CD4-positive, alpha-beta T cell treated with Interleukin-4 for 4 hours (primary cell): ENCODE measurements at regions not wholly inside any gene's neighbourhood (a gene's known extent, or its start where the extent isn't known, plus 50 kb on each side); places are given as distances from the start of the nearest gene placed in this dataset.

ENCODE experiments used
- DNase-seq: peaks from one replicate; pipeline ENCODE4 v3.0.0-alpha.2; 2020

GRCh38 chr6:155706806-155707205 lies 251.2 kb upstream of the NOX3 start:
- DNase-seq = no peak

- DNase-seq = no peak
Measured at GRCh38 chr6:155706341-155706740, 250.7 kb upstream of the NOX3 start.

GRCh38 chr6:155701342-155701741 lies 245.7 kb upstream of the NOX3 start:
- no peak for DNase-seq

- no peak for DNase-seq
Measured at GRCh38 chr6:155695495-155695894, 239.9 kb upstream of the NOX3 start.

GRCh38 chr6:155694419-155694790 lies 238.8 kb upstream of the NOX3 start:
- DNase-seq = no peak

GRCh38 chr6:155693573-155694418 lies 238.2 kb upstream of the NOX3 start:
- no peak for DNase-seq

- DNase-seq = no peak
Measured at GRCh38 chr6:155690820-155691219, 235.2 kb upstream of the NOX3 start.

GRCh38 chr6:155687645-155688044 lies 232.0 kb upstream of the NOX3 start:
- no peak for DNase-seq

GRCh38 chr6:155684416-155685196 lies 229.0 kb upstream of the NOX3 start:
- DNase-seq = no peak

GRCh38 chr6:155678361-155678760 lies 222.7 kb upstream of the NOX3 start:
- DNase-seq = no peak

- DNase-seq = no peak
Measured at GRCh38 chr6:155676346-155676745, 220.7 kb upstream of the NOX3 start.

- DNase-seq = no peak
Measured at GRCh38 chr6:155670655-155671054, 215.0 kb upstream of the NOX3 start.

- DNase-seq = no peak
Measured at GRCh38 chr6:155660251-155660977, 204.8 kb upstream of the NOX3 start.

- no peak for DNase-seq
Measured at GRCh38 chr6:155656024-155656423, 200.4 kb upstream of the NOX3 start.

GRCh38 chr6:155654474-155654873 lies 198.8 kb upstream of the NOX3 start:
- DNase-seq = no peak

- DNase-seq = no peak
Measured at GRCh38 chr6:155648301-155648700, 192.7 kb upstream of the NOX3 start.

GRCh38 chr6:155647354-155647753 lies 191.7 kb upstream of the NOX3 start:
- DNase-seq = no peak

GRCh38 chr6:155646443-155646842 lies 190.8 kb upstream of the NOX3 start:
- no peak for DNase-seq

GRCh38 chr6:155645325-155645724 lies 189.7 kb upstream of the NOX3 start:
- no peak for DNase-seq

- DNase-seq = no peak
Measured at GRCh38 chr6:155641603-155642002, 186.0 kb upstream of the NOX3 start.

- DNase-seq = no peak
Measured at GRCh38 chr6:155638200-155638599, 182.6 kb upstream of the NOX3 start.

GRCh38 chr6:155635416-155635815 lies 179.8 kb upstream of the NOX3 start:
- no peak for DNase-seq

- no peak for DNase-seq
Measured at GRCh38 chr6:155630085-155630484, 174.4 kb upstream of the NOX3 start.

- no peak for DNase-seq
Measured at GRCh38 chr6:155629652-155630051, 174.0 kb upstream of the NOX3 start.
